ENCODE measurements at regions not wholly inside any gene's neighbourhood (a gene's known extent, or its start where the extent isn't known, plus 50 kb on each side); places are given as distances from the start of the nearest gene placed in this dataset.

DNA sequence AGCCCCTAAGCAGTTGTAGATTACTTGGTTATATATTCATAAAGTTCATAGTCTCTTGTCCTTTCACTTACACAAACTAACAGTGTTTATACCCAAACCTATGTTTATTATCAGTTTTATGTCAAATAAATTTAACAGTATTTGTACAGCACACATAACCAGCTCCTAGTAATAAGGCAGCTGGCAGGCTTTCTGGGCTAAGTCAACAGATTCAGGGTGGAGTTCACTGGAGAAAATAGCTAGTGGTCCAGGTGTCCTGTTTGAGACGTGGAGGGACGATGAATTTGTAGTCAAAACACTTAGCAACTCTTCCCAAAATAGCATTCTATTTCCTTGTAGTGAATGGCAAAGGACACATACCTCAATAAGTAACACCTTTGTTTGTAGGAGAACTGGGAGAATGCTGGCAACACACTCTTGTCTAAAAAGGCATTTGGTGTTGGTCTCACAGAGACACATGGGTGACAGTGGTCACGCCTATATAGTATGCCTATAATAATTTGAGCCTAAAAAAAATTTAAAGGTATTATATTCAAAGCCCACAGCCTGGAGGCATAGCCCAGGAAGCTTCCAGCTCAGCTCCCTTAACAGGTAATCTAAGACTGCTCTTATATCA is 156.4 kb upstream of the CARMIL1 start:
- Histone ChIP-seq H3K4me2 (ENCODE audit: insufficient read depth in 1 of 2, low read depth in 2 of 2, low read length in 2 of 2) (no peak overlapping the region), H3K9me3 (ENCODE audit: insufficient read depth in 2 of 2, low read depth in 1 of 2, low read length in 1 of 2) (no peaks in the 10 kb centered on the region), H4K8ac (ENCODE audit: extremely low read depth, insufficient read depth, low read length) (no peak overlapping the region), H3K56ac (replicated peaks; ENCODE audit: insufficient read length, low read depth, low read length) (no peak overlapping the region), H2AFZ (ENCODE audit: low read length) (no peak overlapping the region), H3K27ac (ENCODE audit: low read depth, low read length) (no peak overlapping the region), H2BK120ac (replicated peaks; ENCODE audit: low read depth, low read length) (no peak overlapping the region), H3K27me3 (replicated peaks in 1 of 4; ENCODE audit: control insufficient read depth in 3 of 4, extremely low read depth in 1 of 4, insufficient read depth in 3 of 4, low read length in 3 of 4) (peaks cover 0 to 1% (median 0%) of the 10 kb centered on the region in 4 experiments; a peak in 1 of 7 replicates), H2BK20ac (ENCODE audit: low read length) (no peak overlapping the region), H3K36me3 (ENCODE audit: control insufficient read depth in 2 of 4, insufficient read depth in 4 of 4, low read length in 3 of 4) (no peaks in the 10 kb centered on the region), H3K14ac (ENCODE audit: insufficient read length) (no peak overlapping the region), H3K79me1 (ENCODE audit: low read depth, low read length) (no peaks in the 10 kb centered on the region), H4K5ac (ENCODE audit: insufficient read length, low read depth, low read length) (no peak overlapping the region), H3K9ac (replicated peaks in 1 of 4; ENCODE audit: extremely low read depth in 1 of 4, low read depth in 3 of 4, low read length in 3 of 4) (no peak overlapping the region), H3K23me2 (ENCODE audit: low read depth, low read length) (no peaks in the 10 kb centered on the region), H2BK15ac (ENCODE audit: low read length) (no peak overlapping the region), H4K20me1 (replicated peaks in 1 of 2; ENCODE audit: control insufficient read depth in 1 of 2, insufficient read depth in 2 of 2, low read length in 2 of 2) (no peaks in the 10 kb centered on the region), H2AK5ac (ENCODE audit: low read depth, low read length) (no peak overlapping the region), H2BK5ac (ENCODE audit: low read depth, low read length) (no peak overlapping the region), H3K4me3 (ENCODE audit: extremely low read depth in 1 of 4, insufficient read depth in 2 of 4, low read depth in 3 of 4, low read length in 4 of 4) (no peak overlapping the region), H3K23ac (ENCODE audit: insufficient read length) (no peak overlapping the region), H3K79me2 (ENCODE audit: control insufficient read depth in 1 of 2, insufficient read depth in 2 of 2, low read length in 2 of 2) (no peaks in the 10 kb centered on the region), H4K91ac (replicated peaks; ENCODE audit: insufficient read length, low read length) (no peak overlapping the region), H3K4me1 (replicated peaks in 1 of 4; ENCODE audit: control insufficient read depth in 3 of 4, insufficient read depth in 4 of 4, low read length in 3 of 4) (no peaks in the 10 kb centered on the region), H2BK12ac (ENCODE audit: low read depth, low read length) (no peak overlapping the region), H3K18ac (ENCODE audit: extremely low read depth, low read length) (no peak overlapping the region), H3K4ac (replicated peaks; ENCODE audit: insufficient read length, low read depth, low read length) (no peak overlapping the region)
- POLR2A ChIA-PET (ENCODE audit: partially characterized antibody) = no interaction called here
- TF ChIP-seq ASH2L (IDR thresholded peaks at IDR 0.05; ENCODE audit: low read length) (no peak), PHF8 (conservative IDR thresholded peaks at IDR 0.05; ENCODE audit: low read depth, low read length) (no peak), POU5F1 (IDR thresholded peaks at IDR 0.05; ENCODE audit: low read depth, low read length) (no peak)
- DNase-seq (ENCODE audit: low read depth in 1 of 2, low spot score in 2 of 2) (no peak), FAIRE-seq (no peak)
- 92% methylated on average over 3 of the region's 3 CpGs; no CpG with 5 or more reads in 1 of the 2 experiments for WGBS, 2 experiments (ENCODE audit: extremely low coverage in 1 of 2, insufficient coverage in 1 of 2, insufficient read length in 1 of 2, insufficient replicate concordance in 2 of 2, low coverage in 1 of 2, low lambda C conversion rate in 2 of 2, missing lambda C conversion rate in 1 of 2)
- CTCF ChIA-PET (ENCODE audit: partially characterized antibody) = interaction anchor here (0.9 kb wide), 1 partner anchor 27 kb away, joined by 3 read pairs; no protein-coding TSS in a partner anchor

Measured in H1 (cell line).